GM23338 (cell line): ENCODE measurements at regions not wholly inside any gene's neighbourhood (a gene's known extent, or its start where the extent isn't known, plus 50 kb on each side); places are given as distances from the start of the nearest gene placed in this dataset.
A peak's percentile ranks its signal among the peaks of the same experiment; 100 is the strongest.

Source experiments
- ATAC-seq: fragments of 200-7000 bp; cut with Tn5 transposase; 3 replicates; pipeline ENCODE4 v1.9.1; 2020
- DNase-seq: peaks from one replicate; pipeline ENCODE4 v3.0.0-alpha.2; 2015; ENCODE audit warnings: low spot score
- H2AFZ ChIP-seq: fragments of 200-600 bp; sonication (generic); 2 replicates; pipeline ENCODE4 v1.8.0; 2016; ENCODE audit warnings: antibody characterized with exemption, mild to moderate bottlenecking, moderate library complexity
- H3F3A ChIP-seq: fragments of 200-600 bp; sonication (generic); replicated peaks from 2 replicates; pipeline ENCODE4 v1.8.0; 2017; ENCODE audit warnings: antibody characterized with exemption, mixed run types, low read depth
- H3K27ac ChIP-seq: fragments of 200-600 bp; sonication (generic); 2 replicates; pipeline ENCODE4 v1.6.1; 2016; ENCODE audit warnings: low read depth
- H3K27me3 ChIP-seq: fragments of 200-600 bp; sonication (generic); 2 replicates; pipeline ENCODE4 v1.8.0; 2016; ENCODE audit warnings: mild to moderate bottlenecking, mixed run types, moderate library complexity; ENCODE audit not compliant: insufficient read depth
- H3K36me3 ChIP-seq: fragments of 200-600 bp; sonication (generic); 2 replicates; pipeline ENCODE4 v1.8.0; 2016; ENCODE audit warnings: mild to moderate bottlenecking; ENCODE audit not compliant: insufficient read depth
- H3K4me1 ChIP-seq: fragments of 200-600 bp; sonication (generic); 2 replicates; pipeline ENCODE4 v1.8.0; 2016; ENCODE audit warnings: mild to moderate bottlenecking, moderate library complexity; ENCODE audit not compliant: insufficient read depth
- H3K4me2 ChIP-seq: fragments of 200-600 bp; sonication (generic); 2 replicates; pipeline ENCODE4 v1.7.1; 2017; ENCODE audit warnings: mixed run types
- H3K4me3 ChIP-seq: fragments of 200-600 bp; sonication (generic); 2 replicates; pipeline ENCODE4 v1.6.1; 2016; ENCODE audit warnings: mixed run types
- H3K79me2 ChIP-seq: fragments of 200-600 bp; sonication (generic); replicated peaks from 2 replicates; pipeline ENCODE4 v1.8.0; 2017; ENCODE audit warnings: mild to moderate bottlenecking; ENCODE audit not compliant: insufficient read depth
- H3K9me2 ChIP-seq: fragments of 200-600 bp; sonication (generic); 2 replicates; pipeline ENCODE4 v1.8.0; 2017; ENCODE audit not compliant: insufficient read depth
- H4K20me1 ChIP-seq: fragments of 200-600 bp; sonication (generic); replicated peaks from 2 replicates; pipeline ENCODE4 v1.8.0; 2017; ENCODE audit warnings: mild to moderate bottlenecking; ENCODE audit not compliant: insufficient read depth
- H3K27ac Mint-ChIP-seq: 2 replicates; pipeline ENCODE4 v1.8.0; 2020; ENCODE audit warnings: inconsistent platforms, mild to moderate bottlenecking, moderate library complexity, mixed read lengths
- H3K27me3 Mint-ChIP-seq: 3 replicates; pipeline ENCODE4 v1.8.0; 2022; ENCODE audit warnings: low read depth, mild to moderate bottlenecking, moderate library complexity, mixed read lengths, inconsistent platforms; ENCODE audit not compliant: insufficient read depth, poor library complexity
- H3K36me3 Mint-ChIP-seq: 3 replicates; pipeline ENCODE4 v1.8.0; 2021; ENCODE audit warnings: low read depth, mild to moderate bottlenecking, inconsistent platforms, moderate library complexity, mixed read lengths
- H3K4me1 Mint-ChIP-seq: 3 replicates; pipeline ENCODE4 v1.8.0; 2020; ENCODE audit warnings: mild to moderate bottlenecking, inconsistent platforms, mixed read lengths
- H3K4me3 Mint-ChIP-seq: 3 replicates; pipeline ENCODE4 v1.8.0; 2021; ENCODE audit warnings: moderate library complexity, mild to moderate bottlenecking, inconsistent platforms, mixed read lengths
- H3K9me3 Mint-ChIP-seq: 3 replicates; pipeline ENCODE4 v1.8.0; 2020; ENCODE audit warnings: moderate library complexity, mild to moderate bottlenecking, inconsistent platforms, mixed read lengths
- CREB1 ChIP-seq: fragments of 250-450 bp; sonication (Bioruptor Pico); IDR thresholded peaks from 2 replicates; pipeline ENCODE4 v1.5.0; 2020; ENCODE audit warnings: low read depth, mild to moderate bottlenecking, moderate library complexity
- EZH2phosphoT487 ChIP-seq: fragments of 200-600 bp; sonication (generic); IDR thresholded peaks from one replicate; pipeline ENCODE4 v1.8.1; 2018; ENCODE audit warnings: antibody characterized with exemption; ENCODE audit not compliant: unreplicated experiment
- JUNB ChIP-seq: IDR thresholded peaks from one replicate; pipeline ENCODE4 v1.6.1; 2016; ENCODE audit warnings: antibody characterized with exemption; ENCODE audit not compliant: unreplicated experiment
- NANOG ChIP-seq: IDR thresholded peaks from 2 replicates; pipeline ENCODE4 v1.6.1; 2016; ENCODE audit warnings: antibody characterized with exemption, borderline replicate concordance
- POLR2AphosphoS5 ChIP-seq: IDR thresholded peaks from 2 replicates; pipeline ENCODE4 v1.6.1; 2016; ENCODE audit warnings: antibody characterized with exemption, low read depth
- ZNF114 ChIP-seq: fragments of 250-450 bp; sonication (Bioruptor Pico); IDR thresholded peaks from 2 replicates; pipeline ENCODE4 v1.5.0; 2020; ENCODE audit warnings: mild to moderate bottlenecking, moderate library complexity
- TF ChIP-seq, protein P1 (sequence below): fragments of 250-450 bp; sonication (Bioruptor Pico); IDR thresholded peaks from 2 replicates; pipeline ENCODE4 v1.5.0; 2020; ENCODE audit warnings: mild to moderate bottlenecking, moderate library complexity
- TF ChIP-seq, protein P2 (sequence below): IDR thresholded peaks from 2 replicates; pipeline ENCODE4 v1.6.1; 2016; ENCODE audit warnings: antibody characterized with exemption
- TF ChIP-seq, protein P3 (sequence below): IDR thresholded peaks from one replicate; pipeline ENCODE4 v1.6.1; 2018; ENCODE audit warnings: antibody characterized with exemption; ENCODE audit not compliant: unreplicated experiment

DNA sequence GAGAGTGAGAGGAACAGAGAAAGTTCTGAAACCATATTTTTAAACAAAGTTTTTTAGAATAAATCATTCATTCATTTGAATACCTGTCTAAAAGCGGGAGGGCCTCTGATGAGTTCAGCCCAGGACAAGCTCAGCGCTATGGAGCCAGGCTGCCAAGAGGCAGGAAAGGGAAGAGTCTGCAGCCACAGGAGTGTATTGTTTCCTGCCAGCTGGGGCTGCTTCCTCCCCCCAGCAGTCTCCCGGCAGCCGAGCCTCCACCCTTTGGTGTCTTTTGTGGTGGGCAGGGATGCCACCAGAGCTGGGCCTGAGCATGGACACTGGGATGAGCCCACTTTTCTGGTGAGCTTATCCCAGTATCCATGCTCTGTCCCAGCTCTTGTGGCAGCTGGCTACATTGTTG lies 199.5 kb upstream of the TPRG1 start (continued):
- TF ChIP-seq, protein P1, sequence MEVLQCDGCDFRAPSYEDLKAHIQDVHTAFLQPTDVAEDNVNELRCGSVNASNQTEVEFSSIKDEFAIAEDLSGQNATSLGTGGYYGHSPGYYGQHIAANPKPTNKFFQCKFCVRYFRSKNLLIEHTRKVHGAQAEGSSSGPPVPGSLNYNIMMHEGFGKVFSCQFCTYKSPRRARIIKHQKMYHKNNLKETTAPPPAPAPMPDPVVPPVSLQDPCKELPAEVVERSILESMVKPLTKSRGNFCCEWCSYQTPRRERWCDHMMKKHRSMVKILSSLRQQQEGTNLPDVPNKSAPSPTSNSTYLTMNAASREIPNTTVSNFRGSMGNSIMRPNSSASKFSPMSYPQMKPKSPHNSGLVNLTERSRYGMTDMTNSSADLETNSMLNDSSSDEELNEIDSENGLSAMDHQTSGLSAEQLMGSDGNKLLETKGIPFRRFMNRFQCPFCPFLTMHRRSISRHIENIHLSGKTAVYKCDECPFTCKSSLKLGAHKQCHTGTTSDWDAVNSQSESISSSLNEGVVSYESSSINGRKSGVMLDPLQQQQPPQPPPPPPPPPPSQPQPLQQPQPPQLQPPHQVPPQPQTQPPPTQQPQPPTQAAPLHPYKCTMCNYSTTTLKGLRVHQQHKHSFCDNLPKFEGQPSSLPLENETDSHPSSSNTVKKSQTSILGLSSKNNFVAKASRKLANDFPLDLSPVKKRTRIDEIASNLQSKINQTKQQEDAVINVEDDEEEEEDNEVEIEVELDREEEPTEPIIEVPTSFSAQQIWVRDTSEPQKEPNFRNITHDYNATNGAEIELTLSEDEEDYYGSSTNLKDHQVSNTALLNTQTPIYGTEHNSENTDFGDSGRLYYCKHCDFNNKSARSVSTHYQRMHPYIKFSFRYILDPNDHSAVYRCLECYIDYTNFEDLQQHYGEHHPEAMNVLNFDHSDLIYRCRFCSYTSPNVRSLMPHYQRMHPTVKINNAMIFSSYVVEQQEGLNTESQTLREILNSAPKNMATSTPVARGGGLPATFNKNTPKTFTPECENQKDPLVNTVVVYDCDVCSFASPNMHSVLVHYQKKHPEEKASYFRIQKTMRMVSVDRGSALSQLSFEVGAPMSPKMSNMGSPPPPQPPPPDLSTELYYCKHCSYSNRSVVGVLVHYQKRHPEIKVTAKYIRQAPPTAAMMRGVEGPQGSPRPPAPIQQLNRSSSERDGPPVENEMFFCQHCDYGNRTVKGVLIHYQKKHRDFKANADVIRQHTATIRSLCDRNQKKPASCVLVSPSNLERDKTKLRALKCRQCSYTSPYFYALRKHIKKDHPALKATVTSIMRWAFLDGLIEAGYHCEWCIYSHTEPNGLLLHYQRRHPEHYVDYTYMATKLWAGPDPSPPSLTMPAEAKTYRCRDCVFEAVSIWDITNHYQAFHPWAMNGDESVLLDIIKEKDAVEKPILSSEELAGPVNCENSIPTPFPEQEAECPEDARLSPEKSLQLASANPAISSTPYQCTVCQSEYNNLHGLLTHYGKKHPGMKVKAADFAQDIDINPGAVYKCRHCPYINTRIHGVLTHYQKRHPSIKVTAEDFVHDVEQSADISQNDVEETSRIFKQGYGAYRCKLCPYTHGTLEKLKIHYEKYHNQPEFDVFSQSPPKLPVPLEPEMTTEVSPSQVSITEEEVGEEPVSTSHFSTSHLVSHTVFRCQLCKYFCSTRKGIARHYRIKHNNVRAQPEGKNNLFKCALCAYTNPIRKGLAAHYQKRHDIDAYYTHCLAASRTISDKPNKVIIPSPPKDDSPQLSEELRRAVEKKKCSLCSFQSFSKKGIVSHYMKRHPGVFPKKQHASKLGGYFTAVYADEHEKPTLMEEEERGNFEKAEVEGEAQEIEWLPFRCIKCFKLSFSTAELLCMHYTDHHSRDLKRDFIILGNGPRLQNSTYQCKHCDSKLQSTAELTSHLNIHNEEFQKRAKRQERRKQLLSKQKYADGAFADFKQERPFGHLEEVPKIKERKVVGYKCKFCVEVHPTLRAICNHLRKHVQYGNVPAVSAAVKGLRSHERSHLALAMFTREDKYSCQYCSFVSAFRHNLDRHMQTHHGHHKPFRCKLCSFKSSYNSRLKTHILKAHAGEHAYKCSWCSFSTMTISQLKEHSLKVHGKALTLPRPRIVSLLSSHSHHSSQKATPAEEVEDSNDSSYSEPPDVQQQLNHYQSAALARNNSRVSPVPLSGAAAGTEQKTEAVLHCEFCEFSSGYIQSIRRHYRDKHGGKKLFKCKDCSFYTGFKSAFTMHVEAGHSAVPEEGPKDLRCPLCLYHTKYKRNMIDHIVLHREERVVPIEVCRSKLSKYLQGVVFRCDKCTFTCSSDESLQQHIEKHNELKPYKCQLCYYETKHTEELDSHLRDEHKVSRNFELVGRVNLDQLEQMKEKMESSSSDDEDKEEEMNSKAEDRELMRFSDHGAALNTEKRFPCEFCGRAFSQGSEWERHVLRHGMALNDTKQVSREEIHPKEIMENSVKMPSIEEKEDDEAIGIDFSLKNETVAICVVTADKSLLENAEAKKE (CRISPR knock-in tag): no peak
- no peak for TF ChIP-seq CREB1
- TF ChIP-seq POLR2AphosphoS5: no peak
- TF ChIP-seq, protein P2, sequence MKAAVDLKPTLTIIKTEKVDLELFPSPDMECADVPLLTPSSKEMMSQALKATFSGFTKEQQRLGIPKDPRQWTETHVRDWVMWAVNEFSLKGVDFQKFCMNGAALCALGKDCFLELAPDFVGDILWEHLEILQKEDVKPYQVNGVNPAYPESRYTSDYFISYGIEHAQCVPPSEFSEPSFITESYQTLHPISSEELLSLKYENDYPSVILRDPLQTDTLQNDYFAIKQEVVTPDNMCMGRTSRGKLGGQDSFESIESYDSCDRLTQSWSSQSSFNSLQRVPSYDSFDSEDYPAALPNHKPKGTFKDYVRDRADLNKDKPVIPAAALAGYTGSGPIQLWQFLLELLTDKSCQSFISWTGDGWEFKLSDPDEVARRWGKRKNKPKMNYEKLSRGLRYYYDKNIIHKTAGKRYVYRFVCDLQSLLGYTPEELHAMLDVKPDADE: no peak

DNA sequence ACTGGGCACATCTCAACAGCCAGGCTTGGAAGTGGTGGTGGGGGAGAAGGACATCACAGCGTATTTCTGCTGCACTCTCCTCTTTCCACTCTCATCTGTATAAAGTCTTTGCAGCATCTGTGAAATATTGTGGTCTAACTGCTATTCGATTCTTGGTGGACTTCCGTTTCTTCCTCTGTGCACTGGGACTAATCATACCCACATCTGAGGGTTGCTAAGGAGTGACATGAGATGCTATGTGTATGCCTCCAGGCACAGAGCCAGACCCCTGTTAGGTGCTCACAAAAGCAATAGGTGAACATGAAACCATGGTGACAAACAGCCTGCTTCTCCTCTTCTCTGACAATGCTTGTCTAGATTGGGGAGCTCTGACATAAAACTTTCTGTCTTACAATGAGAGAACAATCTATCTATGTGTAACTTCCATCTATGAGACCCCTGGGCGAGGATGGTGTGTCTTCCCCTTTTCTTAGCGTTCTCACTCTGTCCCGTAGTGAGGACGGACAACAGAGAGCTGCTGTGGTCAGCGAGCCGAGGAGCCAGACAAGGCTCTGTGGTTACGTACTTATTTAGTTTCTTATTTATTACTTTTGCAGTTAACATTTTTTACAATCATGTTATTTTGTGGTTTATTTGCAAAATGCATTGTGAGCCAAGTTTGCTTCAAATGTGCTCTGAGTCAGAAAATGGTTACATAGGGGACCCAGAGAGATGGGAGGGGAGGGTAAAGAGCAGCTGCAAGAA lies 196.7 kb upstream of the TPRG1 start:
- no peak for ATAC-seq
- Mint-ChIP-seq H3K36me3 (no peaks in the 10 kb centered on the region), H3K27ac (no peak overlapping the region), H3K4me1 (peaks cover 10% of the 10 kb centered on the region), H3K9me3 (peaks cover 10% of the 10 kb centered on the region; the same call in 2 of the 3 replicates), H3K4me3 (no peak overlapping the region), H3K27me3 (peaks cover 1% of the 10 kb centered on the region)
- no peak for DNase-seq
- Histone ChIP-seq H3K4me1 (peaks cover 8% of the 10 kb centered on the region; the same call in 1 of the 2 replicates), H2AFZ (peak overlapping the region; percentile 58; the same call in 1 of the 2 replicates), H3F3A (no peaks in the 10 kb centered on the region), H3K4me2 (no peak overlapping the region), H3K27ac (no peak overlapping the region), H4K20me1 (no peaks in the 10 kb centered on the region), H3K4me3 (no peak overlapping the region), H3K9me2 (no peaks in the 10 kb centered on the region), H3K79me2 (no peaks in the 10 kb centered on the region), H3K36me3 (no peaks in the 10 kb centered on the region), H3K27me3 (no peaks in the 10 kb centered on the region)
- TF ChIP-seq, protein P3, sequence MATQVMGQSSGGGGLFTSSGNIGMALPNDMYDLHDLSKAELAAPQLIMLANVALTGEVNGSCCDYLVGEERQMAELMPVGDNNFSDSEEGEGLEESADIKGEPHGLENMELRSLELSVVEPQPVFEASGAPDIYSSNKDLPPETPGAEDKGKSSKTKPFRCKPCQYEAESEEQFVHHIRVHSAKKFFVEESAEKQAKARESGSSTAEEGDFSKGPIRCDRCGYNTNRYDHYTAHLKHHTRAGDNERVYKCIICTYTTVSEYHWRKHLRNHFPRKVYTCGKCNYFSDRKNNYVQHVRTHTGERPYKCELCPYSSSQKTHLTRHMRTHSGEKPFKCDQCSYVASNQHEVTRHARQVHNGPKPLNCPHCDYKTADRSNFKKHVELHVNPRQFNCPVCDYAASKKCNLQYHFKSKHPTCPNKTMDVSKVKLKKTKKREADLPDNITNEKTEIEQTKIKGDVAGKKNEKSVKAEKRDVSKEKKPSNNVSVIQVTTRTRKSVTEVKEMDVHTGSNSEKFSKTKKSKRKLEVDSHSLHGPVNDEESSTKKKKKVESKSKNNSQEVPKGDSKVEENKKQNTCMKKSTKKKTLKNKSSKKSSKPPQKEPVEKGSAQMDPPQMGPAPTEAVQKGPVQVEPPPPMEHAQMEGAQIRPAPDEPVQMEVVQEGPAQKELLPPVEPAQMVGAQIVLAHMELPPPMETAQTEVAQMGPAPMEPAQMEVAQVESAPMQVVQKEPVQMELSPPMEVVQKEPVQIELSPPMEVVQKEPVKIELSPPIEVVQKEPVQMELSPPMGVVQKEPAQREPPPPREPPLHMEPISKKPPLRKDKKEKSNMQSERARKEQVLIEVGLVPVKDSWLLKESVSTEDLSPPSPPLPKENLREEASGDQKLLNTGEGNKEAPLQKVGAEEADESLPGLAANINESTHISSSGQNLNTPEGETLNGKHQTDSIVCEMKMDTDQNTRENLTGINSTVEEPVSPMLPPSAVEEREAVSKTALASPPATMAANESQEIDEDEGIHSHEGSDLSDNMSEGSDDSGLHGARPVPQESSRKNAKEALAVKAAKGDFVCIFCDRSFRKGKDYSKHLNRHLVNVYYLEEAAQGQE: no peak
- no peak for TF ChIP-seq EZH2phosphoT487
- TF ChIP-seq CREB1: no peak
- no peak for TF ChIP-seq JUNB
- TF ChIP-seq NANOG: no peak
- TF ChIP-seq ZNF114: no peak
- TF ChIP-seq, protein P2: no peak
